ENCODE measurements at regions not wholly inside any gene's neighbourhood (a gene's known extent, or its start where the extent isn't known, plus 50 kb on each side); places are given as distances from the start of the nearest gene placed in this dataset.

- H3K27ac Mint-ChIP-seq (ENCODE audit: unreplicated experiment): no peak overlapping the region
- no peaks in the 10 kb centered on the region for H3K36me3 Mint-ChIP-seq (ENCODE audit: unreplicated experiment)
- H3K27me3 Mint-ChIP-seq (ENCODE audit: unreplicated experiment): no peaks in the 10 kb centered on the region
- H3K4me3 Mint-ChIP-seq (ENCODE audit: unreplicated experiment): no peak overlapping the region
- TF ChIP-seq CTCF (IDR thresholded peaks at IDR 0.05; ENCODE audit: partially characterized antibody, unreplicated experiment): no peak
- DNase-seq: no peak
- H3K9me3 Mint-ChIP-seq (ENCODE audit: unreplicated experiment): no peaks in the 10 kb centered on the region
- H3K4me1 Mint-ChIP-seq (ENCODE audit: low read depth, unreplicated experiment): peaks cover 3% of the 10 kb centered on the region
Observed at GRCh38 chr4:137583671-137584070, 51.4 kb upstream of the PCDH18 start.

Data from glutamatergic neuron (in vitro differentiated cells).